Heart left ventricle (tissue), 16 donors: ENCODE measurements at regions not wholly inside any gene's neighbourhood (a gene's known extent, or its start where the extent isn't known, plus 50 kb on each side); places are given as distances from the start of the nearest gene placed in this dataset.

ENCODE experiments used
- ATAC-seq, 4 donors: fragments of 200-7000 bp; cut with Tn5 transposase; one replicate each; pipeline ENCODE4 v1.9.1; 2020 to 2022; ENCODE audit warnings: moderate library complexity in 4 of 4, mild to moderate bottlenecking in 3 of 4, moderate number of reproducible peaks in 1 of 4
- DNase-seq, 5 donors: peaks; one replicate each; pipeline ENCODE4 v3.0.0-alpha.2; 2020
- H3K27ac ChIP-seq, 12 donors: fragments of 200-600 bp; sonication (generic) in 4 of 12; one replicate each; pipeline versions ENCODE4 v1.5.0 to v1.8.0; 2016 to 2022; ENCODE audit warnings: mild to moderate bottlenecking in 2 of 12
- H3K27me3 ChIP-seq, 9 donors: fragments of 200-600 bp; sonication (generic) in 2 of 9; one replicate each; pipeline versions ENCODE4 v1.5.1 to v1.8.0; 2016 to 2022; ENCODE audit warnings: mild to moderate bottlenecking in 3 of 9
- H3K36me3 ChIP-seq, 9 donors: fragments of 200-600 bp; sonication (generic) in 2 of 9; one replicate each; pipeline versions ENCODE4 v1.5.0 to v1.8.0; 2018 to 2022; ENCODE audit warnings: mild to moderate bottlenecking in 2 of 9
- H3K4me1 ChIP-seq, 12 donors: fragments of 200-600 bp; sonication (generic) in 4 of 12; one replicate each; pipeline versions ENCODE4 v1.5.0 to v1.8.0; 2016 to 2022; ENCODE audit warnings: mild to moderate bottlenecking in 3 of 12
- H3K4me3 ChIP-seq, 12 donors: fragments of 200-600 bp; sonication (generic) in 4 of 12; one replicate each; pipeline versions ENCODE4 v1.5.0 to v1.8.0; 2017 to 2022; ENCODE audit warnings: mild to moderate bottlenecking in 9 of 12, moderate library complexity in 4 of 12
- H3K9me3 ChIP-seq, 12 donors: fragments of 200-600 bp; sonication (generic) in 4 of 12; one replicate each; pipeline versions ENCODE4 v1.5.0 to v1.8.0; 2016 to 2022; ENCODE audit warnings: mild to moderate bottlenecking in 1 of 12
- CTCF ChIP-seq, 12 donors: fragments of 200-600 bp; sonication (generic) in 4 of 12; IDR thresholded peaks; one replicate each; pipeline versions ENCODE4 v1.5.0 to v1.8.0; 2018 to 2022; ENCODE audit warnings: antibody characterized with exemption in 12 of 12, mild to moderate bottlenecking in 5 of 12
- POLR2A ChIP-seq, 2 donors: fragments of 450-650 bp; IDR thresholded peaks; one replicate each; pipeline ENCODE4 v1.6.1; 2017; ENCODE audit warnings: antibody characterized with exemption in 2 of 2, mild to moderate bottlenecking in 2 of 2, moderate library complexity in 2 of 2
- WGBS, 4 donors: extraction: QIAGEN DNeasy Blood & Tissue Kit in 2 of 4; methylation state at CpG; one replicate each; pipeline versions ENCODE4 v1.1.5 to v1.1.7; 2013 to 2018; 5-methylcytosine and 5-hydroxymethylcytosine counted together
- intact Hi-C, 10 donors: fragments of 100-400 bp; cut with DNase I; formaldehyde crosslinking; loops; one replicate each; pipeline versions ENCODE4 v1.11.1 to v1.14.2; 2022
- donor health status: ischemic (EF 13 %, LVEDD 7.1; RV severe dilation, severe dysfunction).
- donor health status: healthy with polysubstance abuse.
- donor health status: DM: no; HTN: yes; CAD: no.
- donor health status: DM: no; HTN: no; CAD: no.
- donor health status: ischemic (EF 25% LVEDD 6.9; RV normal size, moderate dysfunction).
- donor health status: ischemic (EF 25% LVEDD 5.7; RV mildly dilated, moderate dysfunction).
- donor health status: healthy.
- donor health status: DM: yes; HTN: yes; CAD: no.
- donor health status: ischemic (EF 35%, LVEDD 5.7; RV mildly dilated, moderate dysfunction).
- donor health status: nonischemic (EF 11% LVEDD 7.7; RV severe dilation, severe dysfunction).
- donor health status: DM: yes; HTN: yes; CAD: no.
- donor health status: PGD.
- donor health status: ischemic (EF 29% LVEDD 5.4; RV normal size, mild dysfunction).
- donor health status: nonischemic (EF 23%, LVEDD 6.1; RV moderate dilation, normal function).

- no peak for ATAC-seq
- peaks cover 0 to 5% (median 0%) of the 10 kb centered on the region in 9 donors for H3K27me3 ChIP-seq
- no peak overlapping the region for H3K4me3 ChIP-seq
- no peaks in the 10 kb centered on the region for H3K9me3 ChIP-seq
- no peak for DNase-seq
- H3K27ac ChIP-seq: no peak overlapping the region
- intact Hi-C loops: no loop called here
- WGBS, 4 donors: 83 to 85% (median 85%) methylated on average over 5 of the region's 5 CpGs
- H3K36me3 ChIP-seq: no peaks in the 10 kb centered on the region
- no peaks in the 10 kb centered on the region for H3K4me1 ChIP-seq
- TF ChIP-seq POLR2A (IDR thresholded peaks at IDR 0.05) (no peak), CTCF (IDR thresholded peaks at IDR 0.05) (no peak)
Measured at GRCh38 chr7:153052206-153052605, 292.7 kb downstream of the ACTR3B start.

GRCh38 chr7:153061910-153062528, 302.5 kb downstream of the ACTR3B start:
- Histone ChIP-seq H3K27me3 (no peaks in the 10 kb centered on the region), H3K27ac (no peak overlapping the region), H3K4me1 (no peaks in the 10 kb centered on the region), H3K4me3 (no peak overlapping the region), H3K9me3 (no peaks in the 10 kb centered on the region), H3K36me3 (no peaks in the 10 kb centered on the region)
- intact Hi-C loops: no loop called here
- ATAC-seq: no peak
- 33 to 40% (median 36%) methylated on average over 13 of the region's 13 CpGs for WGBS, 4 donors
- no peak for TF ChIP-seq CTCF (IDR thresholded peaks at IDR 0.05)
- no peak for TF ChIP-seq POLR2A (IDR thresholded peaks at IDR 0.05)
- DNase-seq: no peak

- H3K9me3 ChIP-seq: no peaks in the 10 kb centered on the region
- WGBS, 4 donors: 31 to 43% (median 32%) methylated on average over 1 of the region's 1 CpG
- intact Hi-C loops: no loop called here
- no peaks in the 10 kb centered on the region for H3K36me3 ChIP-seq
- H3K27ac ChIP-seq: no peak overlapping the region
- H3K27me3 ChIP-seq: no peaks in the 10 kb centered on the region
- DNase-seq (no peak), ATAC-seq (no peak)
- TF ChIP-seq CTCF (IDR thresholded peaks at IDR 0.05) (no peak), POLR2A (IDR thresholded peaks at IDR 0.05) (no peak)
- no peaks in the 10 kb centered on the region for H3K4me1 ChIP-seq
- no peak overlapping the region for H3K4me3 ChIP-seq
Measured at GRCh38 chr7:153065051-153065450, 305.5 kb downstream of the ACTR3B start.

GRCh38 chr7:153066711-153067110, 307.2 kb downstream of the ACTR3B start:
- Histone ChIP-seq H3K4me3 (no peak overlapping the region), H3K4me1 (no peaks in the 10 kb centered on the region), H3K27me3 (no peaks in the 10 kb centered on the region), H3K9me3 (no peaks in the 10 kb centered on the region), H3K27ac (no peak overlapping the region), H3K36me3 (no peaks in the 10 kb centered on the region)
- DNase-seq (no peak), ATAC-seq (no peak)
- TF ChIP-seq CTCF (IDR thresholded peaks at IDR 0.05) (no peak), POLR2A (IDR thresholded peaks at IDR 0.05) (no peak)
- intact Hi-C loops: no loop called here
- 58 to 82% (median 80%) methylated on average over 5 of the region's 5 CpGs for WGBS, 4 donors
